HFFc6 (cell line): ENCODE measurements at regions not wholly inside any gene's neighbourhood (a gene's known extent, or its start where the extent isn't known, plus 50 kb on each side); places are given as distances from the start of the nearest gene placed in this dataset.

Source experiments
- DNase-seq: peaks from one replicate; pipeline ENCODE4 v3.0.0-alpha.2; 2018
- H3K27ac Mint-ChIP-seq: 2 replicates; pipeline ENCODE4 v1.8.0; 2020; ENCODE audit warnings: mild to moderate bottlenecking, mixed read lengths
- H3K27me3 Mint-ChIP-seq: 2 replicates; pipeline ENCODE4 v1.8.0; 2021; ENCODE audit warnings: mild to moderate bottlenecking, moderate library complexity, mixed read lengths; ENCODE audit not compliant: insufficient read depth
- H3K36me3 Mint-ChIP-seq: 2 replicates; pipeline ENCODE4 v1.8.0; 2021; ENCODE audit warnings: low read depth, mixed read lengths
- H3K4me1 Mint-ChIP-seq: 2 replicates; pipeline ENCODE4 v1.8.0; 2020; ENCODE audit warnings: low read depth, mixed read lengths
- H3K4me3 Mint-ChIP-seq: 2 replicates; pipeline ENCODE4 v1.8.0; 2020; ENCODE audit warnings: mild to moderate bottlenecking, moderate library complexity, mixed read lengths
- H3K9me3 Mint-ChIP-seq: 2 replicates; pipeline ENCODE4 v1.8.0; 2020; ENCODE audit warnings: mild to moderate bottlenecking, mixed read lengths
- TF ChIP-seq, protein P1 (sequence below): fragments of 200-600 bp; sonication (generic); IDR thresholded peaks from 2 replicates; pipeline ENCODE4 v1.5.0; 2021; ENCODE audit warnings: antibody characterized with exemption, mild to moderate bottlenecking

- Mint-ChIP-seq H3K27me3 (no peaks in the 10 kb centered on the region; the same call in 1 of the 2 replicates), H3K36me3 (no peaks in the 10 kb centered on the region), H3K9me3 (peaks cover 37% of the 10 kb centered on the region; the same call in 1 of the 2 replicates), H3K4me1 (no peaks in the 10 kb centered on the region), H3K4me3 (no peak overlapping the region), H3K27ac (no peak overlapping the region)
- TF ChIP-seq, protein P1, sequence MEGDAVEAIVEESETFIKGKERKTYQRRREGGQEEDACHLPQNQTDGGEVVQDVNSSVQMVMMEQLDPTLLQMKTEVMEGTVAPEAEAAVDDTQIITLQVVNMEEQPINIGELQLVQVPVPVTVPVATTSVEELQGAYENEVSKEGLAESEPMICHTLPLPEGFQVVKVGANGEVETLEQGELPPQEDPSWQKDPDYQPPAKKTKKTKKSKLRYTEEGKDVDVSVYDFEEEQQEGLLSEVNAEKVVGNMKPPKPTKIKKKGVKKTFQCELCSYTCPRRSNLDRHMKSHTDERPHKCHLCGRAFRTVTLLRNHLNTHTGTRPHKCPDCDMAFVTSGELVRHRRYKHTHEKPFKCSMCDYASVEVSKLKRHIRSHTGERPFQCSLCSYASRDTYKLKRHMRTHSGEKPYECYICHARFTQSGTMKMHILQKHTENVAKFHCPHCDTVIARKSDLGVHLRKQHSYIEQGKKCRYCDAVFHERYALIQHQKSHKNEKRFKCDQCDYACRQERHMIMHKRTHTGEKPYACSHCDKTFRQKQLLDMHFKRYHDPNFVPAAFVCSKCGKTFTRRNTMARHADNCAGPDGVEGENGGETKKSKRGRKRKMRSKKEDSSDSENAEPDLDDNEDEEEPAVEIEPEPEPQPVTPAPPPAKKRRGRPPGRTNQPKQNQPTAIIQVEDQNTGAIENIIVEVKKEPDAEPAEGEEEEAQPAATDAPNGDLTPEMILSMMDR: no peak
- DNase-seq: no peak
Measured at GRCh38 chr7:155878250-155878649, 66.0 kb upstream of the SHH start.

DNA sequence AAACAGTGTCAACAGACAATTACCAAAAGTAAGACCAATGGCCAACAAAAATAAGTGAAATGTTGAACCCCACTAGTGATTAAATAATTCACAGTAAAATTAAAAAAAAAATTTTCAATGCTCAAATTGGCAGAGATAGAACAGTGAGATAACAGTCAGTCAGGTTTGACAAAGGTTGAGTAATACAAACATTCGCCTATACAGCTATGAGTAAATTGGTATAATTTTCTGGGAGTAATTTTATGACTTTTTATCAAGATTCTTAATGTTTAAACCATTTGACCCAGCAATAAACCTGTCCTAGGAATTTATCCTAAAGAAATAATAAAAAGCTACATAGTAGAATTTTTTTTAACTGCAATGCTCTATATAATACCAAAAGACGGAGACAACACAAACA lies 64.9 kb upstream of the SHH start:
- H3K4me3 Mint-ChIP-seq: no peak overlapping the region
- H3K36me3 Mint-ChIP-seq: no peaks in the 10 kb centered on the region
- H3K27ac Mint-ChIP-seq: no peak overlapping the region
- peaks cover 39% of the 10 kb centered on the region; the same call in 1 of the 2 replicates for H3K9me3 Mint-ChIP-seq
- no peak for DNase-seq
- TF ChIP-seq, protein P1: no peak
- H3K27me3 Mint-ChIP-seq: no peaks in the 10 kb centered on the region; the same call in 1 of the 2 replicates
- H3K4me1 Mint-ChIP-seq: no peaks in the 10 kb centered on the region

DNA sequence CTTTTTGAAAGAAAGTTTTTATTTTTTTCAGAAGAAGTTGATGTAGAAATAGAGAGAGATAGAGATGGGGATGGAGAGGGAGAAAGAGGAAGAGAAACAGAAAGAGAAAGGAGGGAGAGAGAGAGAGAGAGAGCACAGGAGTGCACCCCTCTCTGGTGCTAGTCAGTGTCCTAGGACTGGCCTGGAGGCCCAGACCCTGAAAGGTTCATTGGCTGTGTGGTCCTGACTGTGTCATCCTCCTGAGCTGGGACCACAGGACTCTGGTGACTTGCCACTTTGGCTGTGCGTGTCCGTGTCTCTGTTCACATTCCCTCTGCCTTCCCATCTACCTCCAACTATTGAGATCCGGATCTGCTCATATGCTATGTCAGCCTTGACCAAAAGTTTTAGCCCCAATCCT lies 62.1 kb upstream of the SHH start:
- Mint-ChIP-seq H3K27me3 (no peaks in the 10 kb centered on the region; the same call in 1 of the 2 replicates), H3K4me1 (no peaks in the 10 kb centered on the region), H3K36me3 (no peaks in the 10 kb centered on the region), H3K4me3 (no peak overlapping the region), H3K9me3 (peaks cover 27% of the 10 kb centered on the region; the same call in 1 of the 2 replicates), H3K27ac (no peak overlapping the region)
- TF ChIP-seq, protein P1: no peak
- no peak for DNase-seq

DNA sequence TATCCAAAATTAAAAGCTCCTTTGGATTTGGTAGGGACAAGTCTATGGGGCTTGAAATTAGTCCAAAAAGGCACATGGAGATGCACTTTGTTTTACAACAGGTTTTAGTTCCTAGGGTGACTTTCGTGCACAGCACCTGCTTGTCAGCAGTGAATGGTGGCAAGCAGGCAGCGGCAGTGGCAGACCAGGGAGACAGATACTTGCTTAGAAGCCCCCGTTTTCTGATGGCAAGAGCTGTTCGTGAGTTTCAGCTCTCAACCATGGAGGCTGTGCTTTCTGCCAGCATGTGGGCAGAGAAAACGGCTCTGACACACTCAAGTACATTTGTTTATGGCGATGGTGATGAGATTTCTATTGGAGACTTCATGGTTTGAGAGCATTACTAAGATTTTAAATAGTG lies 61.7 kb upstream of the SHH start:
- TF ChIP-seq, protein P1: no peak
- no peak overlapping the region for H3K27ac Mint-ChIP-seq
- no peak for DNase-seq
- no peak overlapping the region for H3K4me3 Mint-ChIP-seq
- H3K27me3 Mint-ChIP-seq: no peaks in the 10 kb centered on the region; the same call in 1 of the 2 replicates
- no peaks in the 10 kb centered on the region for H3K36me3 Mint-ChIP-seq
- no peaks in the 10 kb centered on the region for H3K4me1 Mint-ChIP-seq
- peaks cover 24% of the 10 kb centered on the region; the same call in 1 of the 2 replicates for H3K9me3 Mint-ChIP-seq

DNA sequence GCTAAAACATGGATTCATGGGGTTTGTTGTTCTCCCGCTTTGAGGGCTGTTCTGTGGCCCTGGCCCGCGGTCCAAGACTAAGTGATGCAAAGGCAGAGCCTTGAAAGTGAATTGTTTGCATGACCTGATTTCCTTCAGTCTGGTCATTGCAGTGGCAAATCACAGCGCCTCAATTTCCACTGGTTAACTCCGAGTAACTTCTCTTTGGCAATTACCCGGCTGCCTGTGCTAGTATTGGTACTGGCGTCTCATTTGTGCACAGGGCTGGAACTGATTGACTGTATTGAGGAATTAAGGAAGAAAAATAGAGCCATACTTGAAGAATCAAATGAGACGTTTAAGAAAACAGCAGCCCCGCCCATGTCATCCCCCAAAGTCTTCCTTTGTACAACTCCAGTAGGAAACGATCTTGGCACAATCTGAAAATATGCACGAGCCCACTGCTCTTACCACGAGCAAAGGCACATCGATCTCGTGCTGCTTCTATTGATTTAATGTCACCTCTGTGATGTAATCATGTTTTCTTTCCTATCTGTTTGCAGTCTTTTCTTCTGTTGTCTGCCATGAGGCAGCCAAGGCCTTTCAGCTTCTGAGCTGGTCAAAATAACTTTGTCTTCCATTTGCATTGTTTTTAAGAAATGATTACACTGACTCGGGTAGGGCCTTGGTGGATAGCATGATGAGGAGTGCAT lies 60.6 kb upstream of the SHH start:
- H3K36me3 Mint-ChIP-seq: no peaks in the 10 kb centered on the region
- no peaks in the 10 kb centered on the region for H3K27me3 Mint-ChIP-seq

More for the DNA sequence above, 60.6 kb upstream of the SHH start:
- Mint-ChIP-seq H3K9me3 (peaks cover 28% of the 10 kb centered on the region; the same call in 1 of the 2 replicates), H3K4me3 (no peak overlapping the region), H3K27ac (no peak overlapping the region), H3K4me1 (no peaks in the 10 kb centered on the region)
- TF ChIP-seq, protein P1: no peak
- no peak for DNase-seq
